H1 (cell line): ENCODE measurements at regions not wholly inside any gene's neighbourhood (a gene's known extent, or its start where the extent isn't known, plus 50 kb on each side); places are given as distances from the start of the nearest gene placed in this dataset.

Experiments
- CHD7 ChIP-seq: fragments of 300-600 bp; sonication (generic); IDR thresholded peaks from 2 replicates; pipeline ENCODE4 v1.7.1; 2012; ENCODE audit warnings: low read length, moderate library complexity, mild to moderate bottlenecking, inconsistent platforms; ENCODE audit not compliant: insufficient replicate concordance
- JUND ChIP-seq: IDR thresholded peaks from 2 replicates; pipeline ENCODE4 v1.6.1; 2011; ENCODE audit warnings: mild to moderate bottlenecking, improper control_type of control experiment, low read length

GRCh38 chr10:78181381-78182055 lies 147.9 kb downstream of the RPS24 start (continued):
- TF ChIP-seq CHD7 (no peak), JUND (no peak)
- TF ChIP-seq, all 59 proteins: peak for 0
